GM12878 (cell line): ENCODE measurements at regions not wholly inside any gene's neighbourhood (a gene's known extent, or its start where the extent isn't known, plus 50 kb on each side); places are given as distances from the start of the nearest gene placed in this dataset.

ENCODE experiments used
- ATAC-seq: fragments of 200-7000 bp; cut with Tn5 transposase; 3 replicates; pipeline ENCODE4 v1.9.1; 2020; ENCODE audit warnings: mild to moderate bottlenecking, moderate library complexity
- BruUV-seq: library from RNA; stranded (reverse); fragments of 400-500 nt; replicated peaks from 2 replicates; lab custom pipeline; 2021; lab: Mats Ljungman, UMichigan
- CTCF ChIA-PET: fragments of 300-600 bp; sonication (Branson Sonifier 250); formaldehyde crosslinking; extraction: SDS; loops from one replicate; lab custom pipeline; 2021; ENCODE audit warnings: inconsistent platforms; lab: Yijun Ruan, JAX
- POLR2A ChIA-PET: fragments of 350-600 bp; formaldehyde crosslinking; extraction: SDS; loops from one replicate; lab custom pipeline; 2021; ENCODE audit warnings: inconsistent platforms; lab: Charles Lee
- RAD21 ChIA-PET: fragments of 300-600 bp; sonication (Branson Sonifier 250); formaldehyde crosslinking; loops from one replicate; lab custom pipeline; 2023; ENCODE audit warnings: antibody characterized with exemption; ENCODE audit not compliant: unreplicated experiment; lab: Charles Lee
- SMC1A ChIA-PET: fragments of 300-600 bp; sonication (Branson Sonifier 250); formaldehyde crosslinking; loops from one replicate; lab custom pipeline; 2023; ENCODE audit not compliant: unreplicated experiment, uncharacterized antibody; lab: Charles Lee
- DNase-seq: peaks from one replicate; pipeline ENCODE4 v3.0.0-alpha.2; 2011; ENCODE audit warnings: low read depth, low spot score
- FAIRE-seq: peaks from 3 replicates; lab custom pipeline; 2011; peaks lifted over from hg19 to GRCh38; lab: Jason Lieb, UNC
- H2AFZ ChIP-seq: 2 replicates; pipeline ENCODE4 v1.6.0; 2011; ENCODE audit warnings: low read depth, low read length, control low read depth; ENCODE audit not compliant: control insufficient read depth
- H3K27ac ChIP-seq: 2 replicates; pipeline ENCODE4 v1.5.1; 2011; ENCODE audit warnings: control low read depth; ENCODE audit not compliant: control insufficient read depth, insufficient read depth
- H3K27me3 ChIP-seq, 2 experiments: replicated peaks in 1 of 2; 2 replicates each; pipeline versions ENCODE4 v1.6.0 to v1.6.1; 2011; ENCODE audit warnings: low read length in 1 of 2; ENCODE audit not compliant: control insufficient read depth in 2 of 2, insufficient read depth in 2 of 2
- H3K36me3 ChIP-seq, 2 experiments: 2 replicates each; pipeline ENCODE4 v1.5.1; 2011; ENCODE audit warnings: low read length in 1 of 2; ENCODE audit not compliant: control insufficient read depth in 2 of 2, insufficient read depth in 2 of 2
- H3K4me1 ChIP-seq: 2 replicates; pipeline ENCODE4 v1.6.1; 2011; ENCODE audit warnings: mild to moderate bottlenecking, low read length, moderate library complexity, mixed read lengths; ENCODE audit not compliant: control insufficient read depth, insufficient read depth
- H3K4me2 ChIP-seq: 2 replicates; pipeline ENCODE4 v1.6.0; 2011; ENCODE audit warnings: control low read depth; ENCODE audit not compliant: control insufficient read depth, insufficient read depth
- H3K4me3 ChIP-seq: fragments of 200-600 bp; sonication (generic); 2 replicates; pipeline ENCODE4 v1.5.1; 2016
- H3K79me2 ChIP-seq: 2 replicates; pipeline ENCODE4 v1.6.0; 2011; ENCODE audit warnings: low read length; ENCODE audit not compliant: control insufficient read depth, insufficient read depth
- H3K9ac ChIP-seq: 2 replicates; pipeline ENCODE4 v1.8.0; 2011; ENCODE audit warnings: low read length, control low read depth, mixed read lengths; ENCODE audit not compliant: control insufficient read depth, insufficient read depth
- H3K9me3 ChIP-seq: replicated peaks from 3 replicates; pipeline ENCODE4 v1.5.1; 2011; ENCODE audit warnings: mild to moderate bottlenecking, low read length; ENCODE audit not compliant: control insufficient read depth, insufficient read depth
- H4K20me1 ChIP-seq: 2 replicates; pipeline ENCODE4 v1.6.0; 2011; ENCODE audit not compliant: control insufficient read depth, insufficient read depth
- CHD1 ChIP-seq: IDR thresholded peaks from 2 replicates; pipeline ENCODE4 v1.6.1; 2012; ENCODE audit warnings: low read depth, low read length, improper control_type of control experiment
- MEF2A ChIP-seq: IDR thresholded peaks from 2 replicates; pipeline ENCODE4 v1.6.1; 2011; ENCODE audit warnings: low read depth, mild to moderate bottlenecking, low read length, moderate library complexity; ENCODE audit not compliant: insufficient read depth
- NFYB ChIP-seq: IDR thresholded peaks from 2 replicates; pipeline ENCODE4 v1.6.1; 2011; ENCODE audit warnings: low read depth, mild to moderate bottlenecking, low read length, improper control_type of control experiment, moderate library complexity; ENCODE audit not compliant: insufficient read depth
- RCOR1 ChIP-seq: conservative IDR thresholded peaks from 2 replicates; pipeline ENCODE4 v1.6.1; 2012; ENCODE audit warnings: low read depth, low read length, improper control_type of control experiment
- RFX5 ChIP-seq: IDR thresholded peaks from 2 replicates; pipeline ENCODE4 v1.6.1; 2011; ENCODE audit warnings: low read depth, low read length, improper control_type of control experiment
- ZNF384 ChIP-seq: IDR thresholded peaks from 2 replicates; pipeline ENCODE4 v1.6.1; 2012; ENCODE audit warnings: low read depth, mild to moderate bottlenecking, low read length, improper control_type of control experiment, borderline replicate concordance
- WGBS: methylation state at CpG from one replicate; pipeline ENCODE4 v1.1.6; 2016; ENCODE audit warnings: low lambda C conversion rate; ENCODE audit not compliant: insufficient replicate concordance, insufficient coverage; ENCODE audit errors: missing lambda C conversion rate; 5-methylcytosine and 5-hydroxymethylcytosine counted together
- in situ Hi-C: fragments of 300-500 bp; cut with MboI; formaldehyde crosslinking; loops from 9 replicates; pipeline ENCODE4 v1.14.3; 2018; ENCODE audit warnings: mixed read lengths
- intact Hi-C: fragments of 100-400 bp; cut with micrococcal nuclease; formaldehyde crosslinking; loops from one replicate; pipeline ENCODE4 v1.14.2; 2022; ENCODE audit not compliant: unreplicated experiment

GRCh38 chr10:128576336-128576735, 450.1 kb upstream of the MKI67 start:
- H2AFZ ChIP-seq: no peak overlapping the region
- H4K20me1 ChIP-seq: no peaks in the 10 kb centered on the region
- ATAC-seq: no peak
- H3K4me2 ChIP-seq: no peak overlapping the region
- no peak for FAIRE-seq
- H3K27me3 ChIP-seq: no peaks in the 10 kb centered on the region; a peak in 1 of 4 replicates
- no peaks in the 10 kb centered on the region for H3K4me1 ChIP-seq
- no TSS peak for BruUV-seq
- TF ChIP-seq MEF2A (no peak), CHD1 (no peak), NFYB (no peak)
- H3K36me3 ChIP-seq: no peaks in the 10 kb centered on the region
- H3K79me2 ChIP-seq: no peaks in the 10 kb centered on the region
- WGBS: 29% methylated on average over 11 of the region's 11 CpGs
- ChIA-PET CTCF (no interaction called here), SMC1A (no interaction called here), RAD21 (no interaction called here), POLR2A (no interaction called here)
- H3K4me3 ChIP-seq: no peak overlapping the region
- no peak for DNase-seq
- in situ Hi-C loops: no loop called here
- no peak overlapping the region for H3K9ac ChIP-seq
- no peak overlapping the region for H3K27ac ChIP-seq
- no peaks in the 10 kb centered on the region for H3K9me3 ChIP-seq
- intact Hi-C loops: no loop called here

DNA sequence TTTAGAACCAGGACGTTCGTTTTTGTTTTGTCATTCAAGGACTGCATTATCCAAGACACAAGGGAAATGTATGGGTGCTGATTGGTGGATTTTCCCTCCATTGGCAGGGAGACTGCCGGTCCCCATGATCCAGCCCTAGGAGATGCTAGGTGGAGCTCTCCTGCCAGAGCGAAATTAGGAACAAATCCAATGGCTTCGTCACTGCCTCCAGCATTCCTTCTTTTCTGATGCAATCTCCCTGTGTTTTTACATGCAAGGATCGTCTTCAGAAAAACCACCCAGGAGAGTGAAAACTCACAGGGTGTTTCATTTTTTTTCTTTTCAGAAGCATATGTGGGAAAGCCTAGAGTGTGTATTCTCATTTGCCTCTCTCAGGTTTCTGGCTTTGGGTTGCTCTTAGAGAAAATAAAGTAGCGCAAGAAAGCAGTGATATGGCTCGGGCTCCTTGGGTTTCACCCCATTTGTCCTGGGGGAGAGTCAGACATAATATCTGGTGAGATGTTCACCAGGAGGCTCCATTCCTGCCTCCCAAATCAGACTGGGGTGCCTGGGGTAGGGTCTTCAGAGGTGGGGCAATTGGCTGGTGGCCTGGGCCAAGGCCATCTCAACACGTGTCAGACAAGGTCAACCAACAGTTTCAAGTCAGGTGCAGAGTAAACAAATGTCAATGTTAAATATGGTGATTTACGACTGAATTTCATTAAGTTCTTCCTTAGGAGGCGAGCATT, 450.9 kb upstream of the MKI67 start:
- Histone ChIP-seq H3K4me2 (no peak overlapping the region), H2AFZ (no peak overlapping the region), H3K4me3 (no peak overlapping the region), H4K20me1 (no peaks in the 10 kb centered on the region), H3K79me2 (no peaks in the 10 kb centered on the region), H3K36me3 (no peaks in the 10 kb centered on the region), H3K27ac (no peak overlapping the region), H3K9ac (no peak overlapping the region), H3K4me1 (no peaks in the 10 kb centered on the region), H3K27me3 (no peaks in the 10 kb centered on the region; a peak in 1 of 4 replicates), H3K9me3 (no peaks in the 10 kb centered on the region)
- no TSS peak for BruUV-seq
- DNase-seq: no peak
- in situ Hi-C loops (no loop called here), intact Hi-C loops (no loop called here)
- ChIA-PET SMC1A (no interaction called here), POLR2A (no interaction called here), CTCF (no interaction called here), RAD21 (no interaction called here)
- no peak for ATAC-seq
- no peak for TF ChIP-seq ZNF384
- TF ChIP-seq RFX5: no peak
- TF ChIP-seq RCOR1: no peak
- WGBS: 29% methylated on average over 11 of the region's 11 CpGs
- FAIRE-seq: no peak
